ENCODE measurements at regions not wholly inside any gene's neighbourhood (a gene's known extent, or its start where the extent isn't known, plus 50 kb on each side); places are given as distances from the start of the nearest gene placed in this dataset.

DNA sequence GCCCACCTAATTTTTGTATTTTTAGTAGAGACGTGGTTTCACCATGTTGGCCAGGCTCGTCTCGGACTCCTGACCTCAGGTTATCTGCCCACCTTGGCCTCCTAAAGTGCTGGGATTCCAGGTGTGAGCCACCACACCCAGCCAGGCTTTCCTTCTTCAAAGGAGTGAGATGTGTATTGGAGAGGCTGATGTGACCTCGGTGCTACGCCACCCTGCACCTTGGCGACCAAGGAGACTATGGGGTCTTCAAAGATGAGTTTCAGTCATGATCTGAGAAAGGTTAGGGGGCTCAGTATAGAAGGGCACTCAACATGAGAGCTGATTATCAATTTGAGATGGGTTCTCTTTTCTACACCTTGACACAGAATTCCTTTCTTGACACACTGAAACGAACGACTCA lies 284.2 kb upstream of the WWC1 start:
- H3K9me3 ChIP-seq (replicated peaks; ENCODE audit: control insufficient read depth, insufficient read depth, low read length), result peaks cover 3% of the 10 kb centered on the region
- H3K27me3 ChIP-seq (ENCODE audit: control insufficient read depth in 2 of 2, insufficient read depth in 2 of 2, low read length in 2 of 2), result no peaks in the 10 kb centered on the region
- H3K9me1 ChIP-seq (replicated peaks; ENCODE audit: control insufficient read depth, extremely low read depth, insufficient read depth, low read length), result no peaks in the 10 kb centered on the region
- H3K9ac ChIP-seq (replicated peaks; ENCODE audit: extremely low read depth, insufficient read depth, low read length), result no peak overlapping the region
- H3K4me3 ChIP-seq (replicated peaks in 1 of 3; ENCODE audit: insufficient read depth in 1 of 3, low read depth in 1 of 3, low read length in 3 of 3), result no peak overlapping the region
- H3K27ac ChIP-seq (ENCODE audit: insufficient read depth, low read depth, low read length), result no peak overlapping the region
- intact Hi-C loops (cut with micrococcal nuclease), result no loop called here
- no peak overlapping the region for H2AFZ ChIP-seq (ENCODE audit: low read depth, low read length)
- FAIRE-seq (no peak), DNase-seq (ENCODE audit: low read depth, low spot score) (no peak)
- BruUV-seq (replicated peaks), result no TSS peak
- dilution Hi-C loops (cut with MboI; ENCODE audit: extremely low pct_ligation_motif_present, low sequenced_read_pairs), result no loop called here
- ChIA-PET CTCF (no interaction called here), POLR2A (no interaction called here)
- H3K36me3 ChIP-seq (ENCODE audit: control insufficient read depth in 2 of 2, extremely low read depth in 1 of 2, insufficient read depth in 2 of 2, low read length in 2 of 2), result no peaks in the 10 kb centered on the region
- TF ChIP-seq MYC (IDR thresholded peaks at IDR 0.05; ENCODE audit: low read depth, low read length), result no peak
- TF ChIP-seq, protein P1, sequence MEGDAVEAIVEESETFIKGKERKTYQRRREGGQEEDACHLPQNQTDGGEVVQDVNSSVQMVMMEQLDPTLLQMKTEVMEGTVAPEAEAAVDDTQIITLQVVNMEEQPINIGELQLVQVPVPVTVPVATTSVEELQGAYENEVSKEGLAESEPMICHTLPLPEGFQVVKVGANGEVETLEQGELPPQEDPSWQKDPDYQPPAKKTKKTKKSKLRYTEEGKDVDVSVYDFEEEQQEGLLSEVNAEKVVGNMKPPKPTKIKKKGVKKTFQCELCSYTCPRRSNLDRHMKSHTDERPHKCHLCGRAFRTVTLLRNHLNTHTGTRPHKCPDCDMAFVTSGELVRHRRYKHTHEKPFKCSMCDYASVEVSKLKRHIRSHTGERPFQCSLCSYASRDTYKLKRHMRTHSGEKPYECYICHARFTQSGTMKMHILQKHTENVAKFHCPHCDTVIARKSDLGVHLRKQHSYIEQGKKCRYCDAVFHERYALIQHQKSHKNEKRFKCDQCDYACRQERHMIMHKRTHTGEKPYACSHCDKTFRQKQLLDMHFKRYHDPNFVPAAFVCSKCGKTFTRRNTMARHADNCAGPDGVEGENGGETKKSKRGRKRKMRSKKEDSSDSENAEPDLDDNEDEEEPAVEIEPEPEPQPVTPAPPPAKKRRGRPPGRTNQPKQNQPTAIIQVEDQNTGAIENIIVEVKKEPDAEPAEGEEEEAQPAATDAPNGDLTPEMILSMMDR (IDR thresholded peaks at IDR 0.05; ENCODE audit: extremely low read depth in 1 of 2, insufficient read depth in 1 of 2, low read depth in 1 of 2, low read length in 2 of 2), result no peak
- TF ChIP-seq GATA2 (IDR thresholded peaks at IDR 0.05; ENCODE audit: insufficient read depth, insufficient read length, low read depth, low read length), result no peak
- no peaks in the 10 kb centered on the region for H4K20me1 ChIP-seq (replicated peaks; ENCODE audit: control insufficient read depth, extremely low read depth, insufficient read depth, low read length)
- H3K79me2 ChIP-seq (ENCODE audit: control insufficient read depth, insufficient read depth, low read length), result no peaks in the 10 kb centered on the region
- H3K4me2 ChIP-seq (ENCODE audit: insufficient read depth, low read length), result no peak overlapping the region
- no peaks in the 10 kb centered on the region for H3K4me1 ChIP-seq (ENCODE audit: control insufficient read depth, extremely low read depth, insufficient read depth, low read length)

DNA sequence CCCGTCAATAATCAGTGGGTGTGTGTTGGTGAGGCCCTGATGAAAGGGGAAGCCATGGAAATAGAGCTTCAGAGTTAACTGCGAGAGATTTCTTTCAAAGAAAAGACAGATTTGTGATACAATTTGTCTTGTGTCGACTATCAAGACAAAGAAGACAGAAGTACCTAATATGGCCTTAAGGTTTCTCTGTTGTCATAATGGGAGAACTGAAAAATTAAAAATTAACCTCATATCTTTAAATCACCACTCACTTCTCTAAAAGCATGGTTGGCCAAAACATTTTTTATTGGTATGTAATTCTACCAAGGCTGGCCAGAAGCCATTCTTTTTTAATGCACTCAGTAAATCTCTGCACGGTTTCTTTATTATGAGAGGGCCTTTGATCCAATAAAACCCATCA lies 282.9 kb upstream of the WWC1 start:
- dilution Hi-C loops (cut with MboI; ENCODE audit: extremely low pct_ligation_motif_present, low sequenced_read_pairs), result no loop called here
- Histone ChIP-seq H3K9me1 (replicated peaks; ENCODE audit: control insufficient read depth, extremely low read depth, insufficient read depth, low read length) (no peaks in the 10 kb centered on the region), H3K79me2 (ENCODE audit: control insufficient read depth, insufficient read depth, low read length) (no peaks in the 10 kb centered on the region), H3K9ac (replicated peaks; ENCODE audit: extremely low read depth, insufficient read depth, low read length) (no peak overlapping the region), H3K27ac (ENCODE audit: insufficient read depth, low read depth, low read length) (no peak overlapping the region), H3K4me1 (ENCODE audit: control insufficient read depth, extremely low read depth, insufficient read depth, low read length) (no peaks in the 10 kb centered on the region), H3K4me3 (replicated peaks in 1 of 3; ENCODE audit: insufficient read depth in 1 of 3, low read depth in 1 of 3, low read length in 3 of 3) (no peak overlapping the region), H2AFZ (ENCODE audit: low read depth, low read length) (no peak overlapping the region), H3K36me3 (ENCODE audit: control insufficient read depth in 2 of 2, extremely low read depth in 1 of 2, insufficient read depth in 2 of 2, low read length in 2 of 2) (no peaks in the 10 kb centered on the region), H4K20me1 (replicated peaks; ENCODE audit: control insufficient read depth, extremely low read depth, insufficient read depth, low read length) (no peaks in the 10 kb centered on the region), H3K4me2 (ENCODE audit: insufficient read depth, low read length) (no peak overlapping the region), H3K27me3 (ENCODE audit: control insufficient read depth in 2 of 2, insufficient read depth in 2 of 2, low read length in 2 of 2) (no peaks in the 10 kb centered on the region), H3K9me3 (replicated peaks; ENCODE audit: control insufficient read depth, insufficient read depth, low read length) (peaks cover 3% of the 10 kb centered on the region)
- TF ChIP-seq FOS (IDR thresholded peaks at IDR 0.05; ENCODE audit: borderline replicate concordance, insufficient read depth, low read length) (no peak), POLR2AphosphoS5 (IDR thresholded peaks at IDR 0.05; ENCODE audit: insufficient read depth, low read depth, low read length) (no peak)
- TF ChIP-seq, protein P1 (IDR thresholded peaks at IDR 0.05; ENCODE audit: extremely low read depth in 1 of 2, insufficient read depth in 1 of 2, low read depth in 1 of 2, low read length in 2 of 2), result no peak
- TF ChIP-seq, protein P2, sequence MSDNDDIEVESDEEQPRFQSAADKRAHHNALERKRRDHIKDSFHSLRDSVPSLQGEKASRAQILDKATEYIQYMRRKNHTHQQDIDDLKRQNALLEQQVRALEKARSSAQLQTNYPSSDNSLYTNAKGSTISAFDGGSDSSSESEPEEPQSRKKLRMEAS (IDR thresholded peaks at IDR 0.05; ENCODE audit: insufficient read depth, insufficient read length), result no peak
- ChIA-PET CTCF (no interaction called here), POLR2A (no interaction called here)
- no peak for DNase-seq (ENCODE audit: low read depth, low spot score)
- no TSS peak for BruUV-seq (replicated peaks)
- FAIRE-seq, result no peak
- intact Hi-C loops (cut with micrococcal nuclease), result no loop called here

Data from endothelial cell of umbilical vein (primary cell).